WI38 (cell line): ENCODE measurements at regions not wholly inside any gene's neighbourhood (a gene's known extent, or its start where the extent isn't known, plus 50 kb on each side); places are given as distances from the start of the nearest gene placed in this dataset.

Experiments used
- H3K4me3 ChIP-seq: 2 replicates; pipeline ENCODE4 v1.5.1; 2011; ENCODE audit warnings: low read depth, mild to moderate bottlenecking, control low read depth, low read length
- TF ChIP-seq, protein P1 (sequence below): IDR thresholded peaks from 2 replicates; pipeline ENCODE4 v1.5.1; 2012; ENCODE audit warnings: low read depth, mild to moderate bottlenecking, control low read depth, low read length

GRCh38 chr17:77907497-77908461, 50.7 kb upstream of the TNRC6C start:
- TF ChIP-seq, protein P1, sequence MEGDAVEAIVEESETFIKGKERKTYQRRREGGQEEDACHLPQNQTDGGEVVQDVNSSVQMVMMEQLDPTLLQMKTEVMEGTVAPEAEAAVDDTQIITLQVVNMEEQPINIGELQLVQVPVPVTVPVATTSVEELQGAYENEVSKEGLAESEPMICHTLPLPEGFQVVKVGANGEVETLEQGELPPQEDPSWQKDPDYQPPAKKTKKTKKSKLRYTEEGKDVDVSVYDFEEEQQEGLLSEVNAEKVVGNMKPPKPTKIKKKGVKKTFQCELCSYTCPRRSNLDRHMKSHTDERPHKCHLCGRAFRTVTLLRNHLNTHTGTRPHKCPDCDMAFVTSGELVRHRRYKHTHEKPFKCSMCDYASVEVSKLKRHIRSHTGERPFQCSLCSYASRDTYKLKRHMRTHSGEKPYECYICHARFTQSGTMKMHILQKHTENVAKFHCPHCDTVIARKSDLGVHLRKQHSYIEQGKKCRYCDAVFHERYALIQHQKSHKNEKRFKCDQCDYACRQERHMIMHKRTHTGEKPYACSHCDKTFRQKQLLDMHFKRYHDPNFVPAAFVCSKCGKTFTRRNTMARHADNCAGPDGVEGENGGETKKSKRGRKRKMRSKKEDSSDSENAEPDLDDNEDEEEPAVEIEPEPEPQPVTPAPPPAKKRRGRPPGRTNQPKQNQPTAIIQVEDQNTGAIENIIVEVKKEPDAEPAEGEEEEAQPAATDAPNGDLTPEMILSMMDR: no peak
- no peak overlapping the region for H3K4me3 ChIP-seq

DNA sequence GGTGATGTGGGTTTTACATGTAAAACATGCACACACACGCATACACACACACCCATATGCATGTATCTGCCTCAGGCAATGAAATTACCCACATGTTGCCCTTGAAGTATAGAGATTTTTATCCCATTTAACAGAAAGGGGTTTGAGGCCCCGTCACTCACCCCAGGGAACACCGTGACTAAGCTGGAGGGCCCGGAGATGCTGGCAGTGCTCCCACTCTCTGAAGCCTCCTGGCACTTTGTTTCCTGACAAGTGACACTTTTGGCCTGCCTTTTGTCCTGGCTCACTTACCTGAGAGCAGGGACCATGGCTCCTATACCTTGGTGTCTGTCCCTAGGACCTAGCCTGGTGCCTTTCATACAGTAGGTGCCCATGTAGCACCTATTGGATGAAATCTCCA, 50.0 kb upstream of the TNRC6C start:
- no peak overlapping the region for H3K4me3 ChIP-seq
- TF ChIP-seq, protein P1: no peak
